PC-9 (cell line): ENCODE measurements at regions not wholly inside any gene's neighbourhood (a gene's known extent, or its start where the extent isn't known, plus 50 kb on each side); places are given as distances from the start of the nearest gene placed in this dataset.

Experiments used
- EZH2 ChIP-seq: fragments of 200-600 bp; sonication (generic); IDR thresholded peaks from 2 replicates; pipeline ENCODE4 v1.8.0; 2017; ENCODE audit warnings: antibody characterized with exemption, low read depth
- TF ChIP-seq, protein P1 (sequence below): fragments of 200-600 bp; sonication (generic); conservative IDR thresholded peaks from 2 replicates; pipeline ENCODE4 v1.6.1; 2017; ENCODE audit warnings: mixed run types, antibody characterized with exemption, mild to moderate bottlenecking, moderate library complexity

DNA sequence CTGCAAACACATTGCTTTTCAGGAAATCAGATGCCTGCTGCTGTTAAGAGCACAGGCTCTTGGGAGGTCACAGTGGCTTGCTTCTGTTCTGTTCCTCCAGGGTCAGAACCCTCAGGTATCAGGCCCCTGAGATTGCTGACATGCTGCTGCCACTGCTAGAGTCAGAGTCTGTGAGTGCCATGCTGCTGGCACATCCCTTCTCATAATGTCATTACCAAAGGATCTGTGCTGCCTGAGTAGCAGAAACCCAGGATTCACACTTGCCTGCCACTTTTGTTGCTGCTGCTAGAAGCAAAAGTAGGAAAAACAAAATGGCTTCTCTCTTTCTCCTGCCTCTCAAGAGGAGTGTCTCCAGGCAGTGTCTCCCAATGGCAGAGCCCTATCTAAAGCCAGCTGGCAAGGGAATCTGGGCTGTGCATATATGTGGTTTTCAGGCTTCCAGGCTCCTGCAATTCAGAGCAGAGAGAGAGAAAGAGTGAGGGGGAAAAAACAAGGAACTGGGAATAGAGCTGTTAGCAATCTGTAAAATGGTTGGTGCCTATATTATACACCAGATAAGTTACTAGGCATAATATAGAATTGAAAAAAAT is 180.3 kb downstream of the MYCN start:
- TF ChIP-seq, protein P1, sequence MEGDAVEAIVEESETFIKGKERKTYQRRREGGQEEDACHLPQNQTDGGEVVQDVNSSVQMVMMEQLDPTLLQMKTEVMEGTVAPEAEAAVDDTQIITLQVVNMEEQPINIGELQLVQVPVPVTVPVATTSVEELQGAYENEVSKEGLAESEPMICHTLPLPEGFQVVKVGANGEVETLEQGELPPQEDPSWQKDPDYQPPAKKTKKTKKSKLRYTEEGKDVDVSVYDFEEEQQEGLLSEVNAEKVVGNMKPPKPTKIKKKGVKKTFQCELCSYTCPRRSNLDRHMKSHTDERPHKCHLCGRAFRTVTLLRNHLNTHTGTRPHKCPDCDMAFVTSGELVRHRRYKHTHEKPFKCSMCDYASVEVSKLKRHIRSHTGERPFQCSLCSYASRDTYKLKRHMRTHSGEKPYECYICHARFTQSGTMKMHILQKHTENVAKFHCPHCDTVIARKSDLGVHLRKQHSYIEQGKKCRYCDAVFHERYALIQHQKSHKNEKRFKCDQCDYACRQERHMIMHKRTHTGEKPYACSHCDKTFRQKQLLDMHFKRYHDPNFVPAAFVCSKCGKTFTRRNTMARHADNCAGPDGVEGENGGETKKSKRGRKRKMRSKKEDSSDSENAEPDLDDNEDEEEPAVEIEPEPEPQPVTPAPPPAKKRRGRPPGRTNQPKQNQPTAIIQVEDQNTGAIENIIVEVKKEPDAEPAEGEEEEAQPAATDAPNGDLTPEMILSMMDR: no peak
- no peak for TF ChIP-seq EZH2
